ENCODE measurements at regions not wholly inside any gene's neighbourhood (a gene's known extent, or its start where the extent isn't known, plus 50 kb on each side); places are given as distances from the start of the nearest gene placed in this dataset.
"Not testable (repeated sequence)": the region's sequence is repeated elsewhere in the genome, so short reads cannot be mapped to it uniquely, and the experiment has no call there.

DNA sequence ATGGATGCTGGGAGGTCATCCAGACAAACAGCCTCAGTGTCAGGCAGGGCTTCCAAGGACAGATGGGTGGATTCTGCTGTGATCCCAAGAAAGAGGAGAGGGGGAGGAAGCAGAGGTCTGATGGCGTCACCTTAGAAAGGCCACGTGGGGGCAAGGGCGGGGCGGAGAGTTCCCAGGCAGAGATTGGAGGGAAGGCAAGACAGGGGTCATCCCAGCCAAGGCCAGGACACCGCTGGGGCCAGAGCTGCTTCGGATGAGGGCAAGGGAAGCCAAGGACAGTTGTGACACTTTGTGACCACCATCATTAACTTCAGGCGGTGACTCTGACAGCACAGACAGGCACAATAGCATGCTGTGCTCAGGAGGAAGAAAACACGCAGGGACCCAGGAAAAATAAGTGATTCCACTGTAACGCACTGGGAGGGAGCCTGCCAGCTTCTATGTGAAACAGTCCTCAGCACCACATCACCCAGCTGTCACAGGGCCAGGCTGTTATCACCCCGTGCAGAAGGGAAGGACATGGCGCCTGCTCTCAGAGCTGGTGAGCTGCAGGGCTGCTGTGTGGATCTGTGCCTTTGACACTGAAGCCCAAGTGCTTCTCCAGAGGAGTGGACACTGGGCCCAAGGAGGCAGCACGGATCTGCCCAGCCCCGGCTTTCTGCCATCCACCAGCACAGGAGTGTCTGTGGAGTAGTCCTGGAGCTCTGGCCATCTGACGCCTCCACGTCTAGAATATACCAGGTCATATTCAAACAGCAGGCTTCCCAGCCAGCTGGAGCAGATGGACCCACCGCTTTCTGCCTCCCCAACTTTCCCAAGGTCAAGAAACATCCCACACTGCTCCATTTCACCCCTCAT, 204.1 kb downstream of the NDUFA10 start:
- no peak for DNase-seq (ENCODE audit: low read depth in 3 of 3, low spot score in 2 of 3)

GRCh38 chr2:239819974-239820555, 205.1 kb downstream of the NDUFA10 start:
- no peak for DNase-seq (ENCODE audit: low read depth in 3 of 3, low spot score in 2 of 3)

DNA sequence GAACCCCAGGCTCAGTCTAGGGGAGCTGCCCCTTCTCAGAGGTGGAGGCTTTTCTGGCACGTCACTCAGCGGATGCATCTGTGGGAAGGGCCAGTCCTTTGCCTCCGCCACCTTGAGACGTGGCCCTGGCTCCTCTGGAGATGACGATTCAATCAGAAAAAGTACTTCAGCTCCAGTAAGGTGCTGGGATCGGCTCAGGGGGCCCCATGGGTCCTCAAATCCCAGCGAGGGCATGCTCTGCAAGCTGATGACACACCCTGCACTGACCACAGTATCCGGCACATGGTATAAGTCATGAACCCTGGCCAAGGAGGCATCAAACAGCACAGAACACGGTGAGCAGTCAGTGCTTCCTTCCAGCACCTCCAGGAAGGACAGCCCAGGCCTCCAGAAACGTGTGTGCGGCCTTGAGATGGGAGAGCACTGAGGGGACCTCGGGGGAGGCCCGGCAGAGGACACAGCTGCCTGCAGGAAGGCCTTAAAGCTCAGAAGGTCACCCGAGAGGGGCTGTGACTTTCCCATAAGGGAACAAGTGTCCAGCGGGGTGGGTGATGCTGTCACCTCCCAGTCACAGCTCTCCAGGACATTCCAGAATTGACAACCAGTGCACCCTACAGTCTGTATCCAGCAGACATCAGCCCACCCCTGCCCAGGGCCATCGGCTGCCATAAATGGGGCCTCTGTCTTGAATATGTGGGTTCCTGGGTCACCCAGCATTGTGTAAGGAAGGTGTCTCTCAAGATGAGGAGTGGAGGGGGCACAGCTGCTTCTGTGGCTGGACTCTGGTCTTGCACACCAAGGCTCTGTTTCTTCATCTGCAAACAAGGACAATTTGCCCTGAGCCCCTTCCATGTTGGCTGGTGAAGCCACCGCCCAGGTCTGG, 205.8 kb downstream of the NDUFA10 start:
- DNase-seq (ENCODE audit: low read depth in 3 of 3, low spot score in 2 of 3), result no peak

DNA sequence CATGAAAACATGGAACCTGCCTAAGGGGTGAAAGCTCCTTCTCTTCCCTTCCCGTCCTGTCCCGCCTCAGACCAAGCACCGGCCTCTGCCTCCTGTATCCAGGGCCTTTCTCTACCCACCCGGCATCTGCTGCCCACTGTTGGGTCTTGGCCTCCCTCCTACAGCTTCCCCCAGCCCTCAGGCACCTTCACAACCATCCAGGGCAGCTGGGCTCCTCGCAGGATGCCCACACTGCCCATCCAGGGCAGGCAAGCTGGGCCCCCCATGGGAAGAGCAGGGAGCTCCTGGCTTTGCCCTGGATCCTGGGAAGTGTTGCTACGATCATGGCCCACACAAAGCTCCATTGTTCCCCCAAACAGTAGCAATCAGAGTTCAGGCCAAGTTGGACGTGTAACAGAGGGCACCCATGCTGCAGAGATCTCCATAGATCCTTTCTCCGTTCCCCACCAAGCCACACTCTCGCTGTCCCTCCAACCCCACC, 206.6 kb downstream of the NDUFA10 start:
- DNase-seq (ENCODE audit: low read depth in 3 of 3, low spot score in 2 of 3), result no peak

- no peak for DNase-seq (ENCODE audit: low read depth in 3 of 3, low spot score in 2 of 3)
Measured at GRCh38 chr2:239818086-239818485, 207.1 kb downstream of the NDUFA10 start.

DNA sequence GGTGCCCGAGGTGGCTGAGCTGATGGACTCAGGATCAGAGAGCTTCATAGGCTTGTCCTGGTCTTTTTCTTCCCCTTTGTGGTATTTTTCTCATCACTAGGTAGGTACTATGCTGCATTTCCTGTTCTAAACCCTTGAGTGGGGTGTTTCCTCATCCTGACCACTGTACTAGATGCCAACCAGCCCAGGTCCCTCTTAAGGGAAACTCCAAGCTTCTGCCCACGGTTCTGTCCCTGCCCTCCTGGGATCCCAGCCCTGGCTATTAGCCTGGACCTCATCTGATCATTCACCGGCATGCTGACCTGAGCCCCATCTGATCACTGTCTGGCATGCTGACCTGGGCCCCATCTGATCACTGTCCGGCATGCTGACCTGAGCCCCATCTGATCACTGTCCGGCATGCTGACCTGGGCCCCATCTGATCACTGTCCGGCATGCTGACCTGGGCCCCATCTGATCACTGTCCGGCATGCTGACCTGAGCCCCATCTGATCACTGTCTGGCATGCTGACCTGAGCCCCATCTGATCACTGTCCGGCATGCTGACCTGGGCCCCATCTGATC, 207.6 kb downstream of the NDUFA10 start:
- DNase-seq (ENCODE audit: low read depth in 3 of 3, low spot score in 2 of 3), result not testable (repeated sequence)

DNA sequence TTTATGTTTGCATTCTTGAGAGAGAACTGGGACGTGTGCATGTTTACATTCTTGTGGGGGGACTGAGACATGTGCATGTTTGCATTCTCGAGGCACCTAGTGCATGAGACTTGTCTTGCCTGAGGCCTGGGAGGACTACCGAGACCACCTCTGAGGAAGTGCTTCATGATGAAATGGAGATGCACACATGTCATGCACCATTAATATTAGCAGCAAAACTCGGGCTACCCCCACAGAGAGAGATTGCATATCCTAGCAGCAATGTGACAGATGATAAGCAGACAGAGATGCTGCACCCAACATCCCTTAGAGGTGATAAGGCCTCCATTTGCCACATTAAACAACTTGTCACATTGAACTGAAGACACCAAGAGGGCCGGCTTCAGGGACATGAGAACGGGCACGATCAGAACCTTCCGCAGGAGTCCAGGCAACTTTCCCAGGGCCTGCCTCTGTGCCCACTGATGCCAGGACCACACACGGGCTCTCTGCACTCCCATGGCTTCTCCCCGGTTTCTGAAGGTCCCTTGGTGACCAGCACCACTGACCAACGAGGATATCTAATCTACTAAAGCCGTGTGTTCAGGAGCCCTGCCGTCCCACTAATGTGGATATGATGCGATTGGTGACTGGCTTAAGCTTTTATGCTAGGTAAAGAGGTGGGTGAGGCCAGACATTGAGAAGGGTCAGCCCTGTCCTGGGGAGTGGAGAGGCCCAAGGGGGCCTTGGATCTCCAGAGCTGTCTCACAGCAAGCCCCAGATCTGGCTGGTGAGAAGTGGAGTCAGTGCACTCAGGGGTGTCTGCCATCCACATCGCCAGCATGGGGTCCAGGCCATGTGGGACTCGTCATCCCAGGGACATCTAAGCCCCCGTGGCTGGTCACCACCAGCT, 208.3 kb downstream of the NDUFA10 start:
- no peak for DNase-seq (ENCODE audit: low read depth in 3 of 3, low spot score in 2 of 3)

GRCh38 chr2:239815671-239816070, 209.5 kb downstream of the NDUFA10 start:
- no peak for DNase-seq (ENCODE audit: low read depth in 3 of 3, low spot score in 2 of 3)

DNA sequence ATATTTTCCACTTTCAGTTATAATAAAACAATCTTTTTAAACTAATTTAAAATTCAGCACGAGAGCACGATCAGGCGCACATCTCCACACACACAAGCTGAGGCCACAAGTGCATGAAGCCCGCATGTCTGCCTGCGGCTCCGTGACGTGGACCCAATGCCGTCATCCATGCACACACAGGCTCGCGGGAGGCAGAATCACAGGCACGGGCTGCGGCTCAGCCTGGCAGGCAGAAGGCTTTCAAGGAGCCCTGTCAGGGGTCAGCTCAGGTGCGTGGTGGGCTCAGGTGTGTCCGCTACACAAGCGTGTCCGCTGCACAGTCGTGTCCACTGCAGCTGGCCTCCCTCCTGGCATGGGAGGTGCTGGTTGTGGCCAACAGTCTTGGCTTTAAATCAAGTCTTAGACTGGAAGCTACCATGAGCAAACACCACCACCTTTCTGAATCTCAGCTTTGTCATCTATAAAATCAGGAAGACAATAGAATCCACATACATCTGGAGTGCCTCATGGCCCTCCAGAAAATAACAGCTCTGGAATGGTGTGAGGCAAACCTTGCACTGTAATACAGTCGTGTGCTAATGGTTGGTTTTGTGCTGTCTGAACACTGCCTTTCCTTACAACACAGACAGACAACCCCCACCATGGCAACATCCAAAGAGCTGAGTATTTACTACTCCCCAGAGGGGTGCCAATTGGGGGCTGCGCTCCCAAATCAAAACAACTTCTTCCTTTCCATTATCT, 210.1 kb downstream of the NDUFA10 start:
- DNase-seq (ENCODE audit: low read depth in 3 of 3, low spot score in 2 of 3), result no peak

DNA sequence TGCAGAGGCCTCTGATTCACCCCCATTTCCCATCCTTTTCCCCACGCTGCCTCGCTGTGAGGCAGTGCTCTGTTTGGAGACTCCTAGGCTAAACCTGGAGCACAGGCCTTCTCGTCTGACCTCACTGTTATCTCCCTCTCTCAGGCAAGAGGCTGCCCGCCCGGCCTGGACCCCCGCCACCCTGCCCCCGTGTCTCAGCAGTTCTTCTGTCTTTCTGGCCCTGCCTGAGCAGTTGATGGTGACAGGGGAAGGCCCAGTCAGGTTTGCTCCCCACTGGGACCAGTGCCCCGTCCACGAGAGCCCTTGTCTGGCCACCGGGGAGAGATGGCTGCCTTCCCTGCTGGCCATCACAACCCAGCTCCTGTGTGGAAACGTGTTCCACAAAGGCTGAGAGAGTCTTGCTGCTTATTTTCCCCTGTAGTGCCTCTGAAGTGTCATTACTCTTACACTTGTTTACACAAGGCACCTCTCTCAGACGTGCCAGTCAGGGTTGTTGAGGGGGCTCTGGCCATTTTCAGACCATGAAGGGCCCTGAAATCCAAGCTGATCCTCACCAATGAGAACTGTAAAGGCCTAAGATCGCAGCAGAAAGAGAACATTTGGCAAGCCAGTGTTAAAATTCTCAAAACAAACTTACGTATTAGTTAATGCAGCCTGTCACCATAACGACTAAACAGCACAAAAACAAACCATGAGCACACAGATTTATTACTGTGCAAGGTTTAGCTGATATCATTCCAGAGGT, 210.9 kb downstream of the NDUFA10 start:
- DNase-seq (ENCODE audit: low read depth in 3 of 3, low spot score in 2 of 3), result peak in 1 of 3 donors; percentile 38

- DNase-seq (ENCODE audit: low read depth in 3 of 3, low spot score in 2 of 3), result no peak
Measured at GRCh38 chr2:239813261-239814115, 211.7 kb downstream of the NDUFA10 start.

- no peak for DNase-seq (ENCODE audit: low read depth in 3 of 3, low spot score in 2 of 3)
Measured at GRCh38 chr2:239811806-239812560, 213.2 kb downstream of the NDUFA10 start.

- DNase-seq (ENCODE audit: low read depth in 3 of 3, low spot score in 2 of 3), result no peak
Measured at GRCh38 chr2:239811111-239811781, 213.9 kb downstream of the NDUFA10 start.

DNA sequence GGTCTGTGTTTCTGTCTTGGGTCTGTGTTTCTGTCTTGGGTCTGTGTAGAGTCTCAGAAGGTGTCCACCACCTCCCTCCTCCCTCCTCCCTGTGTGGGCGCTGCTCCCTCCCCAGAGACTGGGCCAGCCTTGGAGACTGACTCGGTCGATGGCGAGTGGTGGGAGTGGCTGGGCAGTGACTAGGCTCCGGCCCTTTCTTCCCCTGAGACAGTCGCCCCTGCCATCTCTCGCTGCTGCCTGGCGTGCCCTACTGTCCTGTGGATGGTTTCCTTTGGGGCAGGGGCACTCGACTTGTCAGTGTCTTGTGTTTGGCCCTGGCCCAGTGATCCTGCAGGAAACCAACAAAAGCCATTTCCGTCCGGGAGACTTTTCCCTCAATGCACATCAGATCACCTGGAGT, 215.8 kb downstream of the NDUFA10 start:
- DNase-seq (ENCODE audit: low read depth in 3 of 3, low spot score in 2 of 3), result no peak

GRCh38 chr2:239807568-239807967, 217.6 kb downstream of the NDUFA10 start:
- DNase-seq (ENCODE audit: low read depth in 3 of 3, low spot score in 2 of 3), result no peak

DNA sequence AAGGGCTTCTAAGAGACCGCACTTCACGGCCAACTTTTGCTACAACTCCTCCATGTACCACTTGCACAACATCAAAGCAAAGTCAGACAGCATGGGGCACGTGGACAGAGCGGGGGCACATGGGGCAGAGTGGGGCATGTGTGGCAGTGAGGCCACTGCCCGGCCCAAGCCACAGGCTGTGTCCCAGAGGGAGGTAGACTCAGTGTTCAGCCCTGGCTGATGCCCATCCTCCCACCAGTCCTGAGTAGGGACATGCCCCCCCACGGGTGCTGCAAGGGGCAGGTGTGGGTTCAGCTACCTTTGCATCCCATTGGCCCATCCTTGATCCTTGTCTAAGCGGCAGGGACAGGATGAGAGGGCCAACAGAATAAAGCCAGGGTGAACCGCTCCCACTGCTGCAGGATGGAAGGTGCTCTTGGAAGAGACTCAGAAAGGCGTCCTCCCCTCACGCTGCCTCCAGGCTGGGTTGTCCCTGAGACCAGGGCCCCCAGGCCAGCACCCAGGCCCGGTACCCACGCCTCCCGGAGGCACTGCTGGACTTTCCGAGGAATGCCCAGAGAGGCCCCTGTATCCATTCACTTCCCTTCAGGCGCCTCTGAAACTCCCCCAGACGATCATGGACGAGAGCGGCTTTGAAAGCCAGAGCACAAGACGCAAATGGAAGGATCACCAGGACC, 218.2 kb downstream of the NDUFA10 start:
- no peak for DNase-seq (ENCODE audit: low read depth in 3 of 3, low spot score in 2 of 3)

Data from right renal cortex interstitium (tissue), 3 donors.